NAMALWA (cell line): ENCODE measurements at regions not wholly inside any gene's neighbourhood (a gene's known extent, or its start where the extent isn't known, plus 50 kb on each side); places are given as distances from the start of the nearest gene placed in this dataset.

Source experiments
- DNase-seq: peaks from one replicate; pipeline ENCODE4 v3.0.0-alpha.2; 2015; ENCODE audit warnings: low spot score

GRCh38 chr6:74879976-74880375, 325.9 kb downstream of the COL12A1 start:
- no peak for DNase-seq

DNA sequence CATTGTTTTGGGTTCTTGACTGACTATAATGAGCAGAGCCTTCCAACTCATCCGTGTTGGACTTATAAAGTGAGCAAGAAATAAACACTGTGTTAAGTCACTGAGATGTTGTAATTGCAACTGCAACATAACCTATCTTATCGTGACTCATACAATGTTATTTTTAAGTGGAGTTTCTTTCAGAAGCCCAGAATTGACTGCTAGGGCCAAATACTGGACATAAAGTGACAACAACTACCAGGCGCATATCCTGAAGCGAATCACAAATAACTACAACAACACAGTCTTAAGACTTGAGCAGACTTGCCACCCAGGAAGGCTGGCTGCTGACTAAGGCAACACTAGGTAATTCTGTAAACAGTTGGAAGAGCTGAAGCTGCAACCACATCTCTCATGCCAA, 326.6 kb downstream of the COL12A1 start:
- no peak for DNase-seq

GRCh38 chr6:74875193-74875592, 330.7 kb downstream of the COL12A1 start:
- DNase-seq, result no peak

DNA sequence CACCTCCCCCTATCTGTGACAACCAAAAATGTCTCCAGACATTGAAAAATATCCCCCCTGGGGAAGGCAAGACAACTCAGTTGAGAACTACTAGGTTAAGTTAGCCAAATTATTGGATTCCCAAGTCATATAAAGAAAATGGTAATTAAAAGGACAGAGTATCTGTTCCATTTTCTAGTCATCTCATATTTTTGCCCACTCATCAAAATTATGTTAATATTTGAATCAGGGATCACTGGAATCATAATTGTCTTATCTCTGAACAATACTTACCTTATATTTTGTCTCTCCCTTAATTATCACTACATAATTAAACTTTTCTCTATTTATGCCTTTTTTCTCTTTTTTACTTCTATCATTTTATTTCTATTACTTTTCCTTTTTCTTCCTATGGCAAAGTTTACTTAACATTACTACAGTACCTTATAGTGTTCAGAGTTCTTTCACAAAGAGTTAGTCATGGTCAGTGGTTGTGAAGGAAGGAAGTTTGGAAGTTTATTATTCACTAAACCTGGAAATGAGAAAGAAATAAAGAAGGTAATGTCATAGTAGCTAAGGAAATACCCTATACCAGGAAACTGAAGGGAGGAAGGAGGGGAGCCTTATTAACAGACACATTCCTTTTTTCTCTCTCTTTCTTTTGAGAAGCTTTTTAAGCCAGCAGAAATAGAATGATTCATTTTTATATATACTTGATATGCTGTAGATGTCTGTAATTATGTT, 332.9 kb downstream of the COL12A1 start:
- peak; percentile 10 for DNase-seq

- no peak for DNase-seq
These were observed 334.1 kb downstream of the COL12A1 start for GRCh38 chr6:74871757-74872156.

DNA sequence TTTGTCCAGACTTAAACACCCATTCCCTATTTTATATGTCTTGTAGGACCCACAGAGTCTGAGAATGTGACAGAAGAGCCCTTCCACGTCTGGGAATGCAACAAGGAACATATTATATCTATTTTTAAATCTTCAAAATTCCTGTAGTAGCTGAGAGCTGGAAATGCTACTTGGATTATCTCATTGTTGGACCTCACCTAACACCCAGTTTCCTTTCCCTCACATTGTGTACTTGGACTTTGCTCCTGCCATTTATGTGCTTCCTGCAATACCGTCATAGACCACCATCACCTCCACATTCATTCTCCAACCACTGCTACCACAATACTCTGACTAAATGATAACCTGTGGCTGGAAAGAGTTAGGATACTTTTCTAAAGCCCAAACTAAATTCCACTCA, 335.4 kb downstream of the COL12A1 start:
- DNase-seq, result peak; percentile 16

DNA sequence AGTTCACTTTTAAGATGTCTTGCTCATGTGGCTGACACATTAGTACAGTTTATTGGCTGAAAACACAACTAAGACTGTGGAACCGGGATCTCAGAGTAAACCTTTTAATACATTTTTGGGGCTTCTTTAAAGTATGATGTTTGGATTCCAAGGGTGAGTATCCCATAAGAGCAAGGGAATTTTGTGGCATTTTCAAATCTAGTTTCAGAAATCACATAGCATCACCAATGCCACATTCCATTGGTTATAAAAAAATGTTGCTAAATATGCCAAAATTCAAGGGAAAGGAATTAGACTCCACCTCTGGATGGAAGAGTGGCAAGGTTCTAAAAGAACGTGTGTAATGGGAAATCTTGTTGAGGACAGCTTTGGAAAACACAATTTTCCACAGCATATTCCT, 338.6 kb downstream of the COL12A1 start:
- DNase-seq, result no peak

DNA sequence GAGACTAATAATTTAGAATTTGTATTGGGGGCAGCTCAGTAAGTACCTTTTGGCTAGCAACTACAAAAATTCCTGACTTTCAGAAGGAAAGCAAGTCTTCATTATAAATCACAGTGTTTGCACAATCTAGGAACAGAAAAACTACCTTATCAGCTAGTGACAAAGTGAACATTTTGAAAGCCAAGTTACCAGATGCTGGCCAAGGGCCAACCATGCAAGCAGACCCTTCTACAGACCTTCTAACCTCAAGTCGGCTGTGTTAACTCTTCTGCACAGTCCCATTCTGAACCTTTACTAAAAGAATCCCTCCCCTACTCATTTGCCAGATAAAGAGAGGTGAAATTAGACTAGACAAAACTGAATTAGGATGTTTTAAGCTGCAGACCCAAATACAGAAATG, 341.9 kb downstream of the COL12A1 start:
- no peak for DNase-seq

GRCh38 chr6:74860456-74860855, 345.4 kb downstream of the COL12A1 start:
- DNase-seq, result no peak

GRCh38 chr6:74857157-74857556, 348.7 kb downstream of the COL12A1 start:
- no peak for DNase-seq

- no peak for DNase-seq
These were observed 351.9 kb downstream of the COL12A1 start for GRCh38 chr6:74853991-74854390.

DNA sequence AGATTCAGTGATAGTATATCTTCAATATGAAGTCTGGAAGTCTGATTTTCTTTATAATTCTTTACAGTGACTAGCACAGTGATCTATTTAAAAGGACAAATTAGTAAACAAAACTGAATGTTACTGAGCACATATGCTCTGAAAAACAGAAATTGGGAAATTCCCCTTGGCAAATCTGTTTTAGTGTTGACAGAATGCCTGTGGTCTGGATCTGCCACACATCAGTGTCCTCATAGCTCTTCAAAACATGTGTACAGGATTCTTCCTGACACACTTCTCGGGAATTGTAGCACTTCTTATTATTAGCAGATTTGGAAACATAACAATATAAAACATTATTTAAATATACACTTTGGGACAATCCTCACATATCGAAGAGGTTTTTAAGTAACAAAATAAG, 354.3 kb downstream of the COL12A1 start:
- no peak for DNase-seq

- no peak for DNase-seq
These were observed 364.9 kb downstream of the COL12A1 start for GRCh38 chr6:74840953-74841352.

- DNase-seq, result no peak
These were observed 370.9 kb downstream of the COL12A1 start for GRCh38 chr6:74834967-74835366.

- DNase-seq, result no peak
These were observed 379.6 kb downstream of the COL12A1 start for GRCh38 chr6:74826263-74826662.

DNA sequence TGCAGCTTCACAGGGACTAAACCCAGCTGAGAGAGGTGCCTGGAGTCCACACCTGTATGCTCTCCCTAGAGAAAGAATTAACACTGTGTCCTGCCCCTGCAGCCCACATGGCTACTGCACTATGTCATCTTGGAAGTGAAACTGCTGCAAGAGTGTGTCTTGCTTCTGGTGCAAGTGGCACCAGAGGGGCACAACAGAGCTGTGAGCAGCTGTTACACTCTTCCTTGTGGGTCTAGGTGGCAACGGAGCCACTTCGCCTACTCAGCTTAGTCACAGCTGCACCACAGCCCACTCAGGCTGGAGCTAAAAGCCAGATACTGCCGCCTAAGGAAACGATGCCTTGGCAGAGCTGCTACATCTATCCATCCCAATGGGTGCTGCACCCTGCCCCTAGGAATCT, 391.4 kb downstream of the COL12A1 start:
- no peak for DNase-seq

GRCh38 chr6:74807674-74808073, 398.2 kb downstream of the COL12A1 start:
- no peak for DNase-seq

- DNase-seq, result no peak
These were observed 399.7 kb downstream of the COL12A1 start for GRCh38 chr6:74805916-74806696.

- no peak for DNase-seq
These were observed 407.6 kb downstream of the COL12A1 start for GRCh38 chr6:74798302-74798701.

DNA sequence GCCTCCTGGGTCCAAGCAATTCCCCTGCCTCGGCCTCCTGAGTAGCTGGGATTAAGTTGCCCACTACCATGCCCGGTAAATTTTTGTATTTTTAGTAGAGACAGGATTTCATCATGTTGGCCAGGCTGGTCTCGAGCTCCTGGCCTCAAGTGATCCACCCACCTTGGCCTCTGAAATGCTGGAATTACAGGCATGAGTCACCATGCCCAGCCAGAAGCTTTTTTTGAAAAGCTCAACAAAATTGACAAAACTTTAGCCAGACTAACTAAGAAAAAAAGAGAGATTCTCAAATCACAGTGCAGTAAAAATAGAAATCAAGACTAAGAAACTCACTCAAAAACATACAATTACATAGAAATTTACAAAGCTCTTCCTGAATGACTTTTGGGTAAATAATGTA, 420.6 kb downstream of the COL12A1 start:
- no peak for DNase-seq

GRCh38 chr6:74782346-74782745, 423.5 kb downstream of the COL12A1 start:
- DNase-seq, result no peak

DNA sequence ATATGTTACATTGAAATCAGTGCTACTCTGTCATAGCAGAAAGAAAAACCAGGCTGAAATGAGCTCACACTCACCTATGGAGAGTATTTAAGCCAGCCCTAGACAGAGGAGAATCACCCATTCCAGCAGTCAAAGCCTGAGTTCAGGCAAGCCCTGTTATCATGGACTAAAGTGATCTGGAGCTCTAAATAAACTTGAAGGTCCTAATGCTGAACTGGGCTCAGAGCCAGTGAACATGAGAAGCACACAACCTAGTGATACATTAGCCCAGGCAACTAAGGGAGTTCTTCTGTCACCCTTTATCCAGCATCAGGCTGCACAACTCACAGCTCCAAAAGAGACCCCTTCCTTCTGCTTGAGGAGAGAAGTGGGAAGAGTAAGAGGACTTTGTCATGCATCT, 425.0 kb downstream of the COL12A1 start:
- DNase-seq, result no peak

DNA sequence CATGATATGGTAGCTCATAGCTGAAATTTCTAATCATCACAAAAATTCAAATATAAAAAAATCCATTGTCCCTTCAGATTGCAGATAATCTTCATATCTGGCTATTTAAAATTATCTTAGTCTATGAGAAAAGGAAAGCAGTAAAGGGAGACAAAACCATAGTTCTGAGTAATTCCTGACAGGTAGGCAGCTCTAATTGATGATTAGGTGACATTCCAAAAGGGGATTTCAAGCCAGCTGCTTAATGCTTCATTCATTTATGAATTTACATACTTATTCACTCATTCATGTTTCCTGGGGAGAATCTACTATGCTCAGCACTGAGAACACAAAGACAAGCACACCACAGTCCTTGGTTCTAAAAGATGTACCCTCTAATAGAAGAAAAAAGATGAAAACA, 437.1 kb downstream of the COL12A1 start:
- DNase-seq, result no peak

DNA sequence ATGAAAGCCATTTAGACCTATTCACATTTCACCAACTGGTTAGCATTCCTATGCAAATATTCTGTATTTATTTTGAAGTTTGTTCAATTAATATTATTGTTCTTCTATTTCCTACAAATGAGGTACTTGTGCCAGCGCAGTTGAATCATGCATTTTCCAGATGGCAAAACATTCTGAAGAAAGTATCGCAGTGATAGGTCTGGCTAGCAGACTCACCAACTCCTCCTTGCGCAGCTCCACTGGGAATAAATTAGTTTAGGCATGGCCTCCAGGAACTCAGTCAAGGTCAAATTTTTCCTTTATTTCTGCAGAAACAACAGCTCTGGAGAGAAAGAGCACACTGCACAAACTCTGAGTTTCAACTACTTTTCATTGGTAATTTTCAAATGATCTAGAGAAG, 437.7 kb downstream of the COL12A1 start:
- DNase-seq, result no peak
